GM21723 (cell line): ENCODE measurements at regions not wholly inside any gene's neighbourhood (a gene's known extent, or its start where the extent isn't known, plus 50 kb on each side); places are given as distances from the start of the nearest gene placed in this dataset.
A peak's percentile ranks its signal among the peaks of the same experiment; 100 is the strongest.

Source experiments
- ATAC-seq: cut with Tn5 transposase; IDR thresholded peaks from one replicate; pipeline ENCODE4 v1.9.1; 2021; ENCODE audit warnings: mild to moderate bottlenecking, moderate library complexity; ENCODE audit not compliant: unreplicated experiment

DNA sequence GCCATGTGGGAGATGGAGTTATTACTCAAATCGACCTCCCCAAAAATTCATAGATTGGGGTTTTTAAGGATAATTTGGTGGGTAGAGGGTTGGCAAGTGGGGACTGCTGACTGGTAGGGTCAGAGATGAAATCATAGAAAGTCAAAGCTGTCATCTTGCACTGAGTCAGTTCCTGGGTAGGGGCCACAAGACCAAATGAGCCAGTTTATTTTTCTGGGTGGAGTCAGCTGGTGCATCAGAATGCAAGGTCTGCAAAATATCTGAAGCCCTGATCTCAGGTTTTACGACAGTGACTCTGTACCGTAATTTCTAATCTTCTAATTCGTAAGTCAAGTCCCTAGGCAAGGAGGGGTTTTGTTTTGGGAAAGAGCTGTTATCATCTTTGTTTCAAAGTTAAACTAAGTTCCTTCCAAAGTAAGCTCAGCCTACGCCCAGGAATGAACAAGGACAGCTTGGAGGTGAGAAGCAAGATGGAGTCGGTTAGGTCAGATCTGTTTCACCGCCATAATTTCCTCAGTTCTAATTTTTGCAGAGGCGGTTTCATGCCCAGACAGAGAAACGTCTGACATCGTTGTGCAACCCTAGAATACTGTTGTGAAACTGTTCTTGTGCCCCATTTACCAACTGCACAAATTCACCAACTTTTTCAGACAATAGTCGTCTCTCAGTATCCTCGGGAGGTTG is 104.5 kb upstream of the SFSWAP start:
- no peak for ATAC-seq

GRCh38 chr12:131607658-131608447 is 103.0 kb upstream of the SFSWAP start:
- peak; percentile 81 for ATAC-seq

- no peak for ATAC-seq
These were observed 101.9 kb upstream of the SFSWAP start for GRCh38 chr12:131608740-131609690.

DNA sequence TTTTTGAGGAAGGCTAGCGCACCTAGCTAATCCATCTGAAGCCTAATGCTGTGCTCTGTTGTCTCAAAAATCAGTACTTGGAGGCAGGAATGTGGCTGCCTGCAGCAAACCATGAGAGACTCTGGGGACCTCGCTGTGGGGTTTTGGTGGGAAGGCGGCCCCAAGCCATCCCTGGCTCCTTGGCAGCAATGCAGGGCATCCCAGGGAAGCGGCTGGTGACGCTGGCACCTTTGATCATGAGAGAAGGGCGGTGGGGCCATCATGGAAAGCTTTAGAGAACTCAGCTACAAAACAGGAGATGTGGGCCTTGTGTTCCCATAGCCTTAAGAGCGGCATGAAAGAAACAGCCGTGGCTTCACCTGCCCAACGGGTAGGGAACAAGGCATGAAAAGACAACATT is 101.1 kb upstream of the SFSWAP start:
- ATAC-seq = no peak

DNA sequence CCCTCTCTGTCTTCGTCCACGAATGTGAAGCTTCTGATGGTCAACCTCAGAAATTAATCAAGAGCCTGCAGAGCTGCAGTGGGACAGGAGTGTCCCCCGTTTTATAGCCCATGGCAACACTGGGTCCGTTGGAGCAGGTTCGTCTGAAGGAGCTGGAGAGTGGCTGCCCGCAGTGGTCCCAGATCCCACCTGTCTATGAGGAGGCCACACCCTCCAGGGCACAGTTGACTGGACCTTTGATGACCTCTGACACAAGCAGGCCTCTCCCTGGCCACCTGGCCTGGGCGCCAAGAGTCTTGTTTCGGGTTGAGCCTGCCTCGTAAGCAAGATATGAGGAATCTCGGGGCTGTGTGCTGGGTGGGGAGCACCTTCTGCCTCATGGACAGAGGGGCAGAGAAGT is 100.7 kb upstream of the SFSWAP start:
- no peak for ATAC-seq

- ATAC-seq = no peak
These were observed 100.0 kb upstream of the SFSWAP start for GRCh38 chr12:131610891-131611290.

DNA sequence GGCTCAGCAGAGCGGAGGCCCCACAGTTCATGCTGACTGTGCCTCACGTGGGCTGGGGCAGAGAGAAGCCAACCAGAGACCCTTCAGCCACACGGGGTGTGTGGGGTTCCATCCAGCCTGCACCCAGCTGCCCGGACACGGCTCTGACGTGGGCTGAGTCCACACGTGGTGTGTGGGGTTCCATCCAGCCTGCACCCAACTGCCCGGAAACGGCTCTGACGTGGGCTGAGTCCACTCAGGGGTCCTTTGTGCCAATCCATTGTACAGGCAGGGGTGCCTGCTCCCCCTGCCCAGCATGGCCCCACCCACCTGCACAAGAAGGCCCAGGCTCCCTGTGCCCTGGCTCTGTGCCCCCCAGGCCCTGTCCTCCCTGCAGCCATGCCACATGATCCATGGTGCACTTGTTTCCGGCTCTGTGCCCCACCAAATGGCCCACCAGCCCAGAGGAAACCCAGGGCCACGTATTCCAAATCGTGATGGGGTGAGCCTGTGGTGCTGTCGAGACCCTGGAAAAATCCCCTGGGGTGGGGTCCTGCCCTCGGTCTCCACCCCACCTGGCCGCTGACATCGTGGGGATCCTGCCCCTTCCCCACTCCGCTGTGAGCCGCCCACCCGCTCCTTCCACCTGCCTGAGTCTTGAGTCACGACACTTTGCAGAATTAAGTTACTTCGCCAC is 99.3 kb upstream of the SFSWAP start:
- no peak for ATAC-seq

- ATAC-seq = no peak
These were observed 98.7 kb upstream of the SFSWAP start for GRCh38 chr12:131612092-131612755.

- no peak for ATAC-seq
These were observed 97.7 kb upstream of the SFSWAP start for GRCh38 chr12:131613186-131613585.

DNA sequence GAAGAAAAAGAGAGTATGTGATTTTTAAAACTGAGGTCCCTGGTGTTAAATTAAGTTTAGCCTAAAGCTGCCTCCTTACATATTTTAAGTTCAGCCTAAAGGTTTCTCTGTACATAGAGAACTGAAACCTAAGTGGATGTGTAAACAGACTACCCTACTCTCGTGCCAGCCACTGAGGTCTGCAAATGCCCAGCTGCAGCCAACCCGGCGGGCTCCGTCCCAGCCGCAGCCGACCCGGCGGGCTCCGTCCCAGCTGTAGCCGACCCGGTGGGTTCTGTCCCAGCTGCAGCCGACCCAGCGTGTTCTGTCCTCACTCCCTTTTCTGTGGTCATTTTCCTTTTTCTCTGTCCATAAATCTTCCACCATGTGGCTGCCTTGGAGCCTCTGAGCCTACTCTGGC is 97.2 kb upstream of the SFSWAP start:
- no peak for ATAC-seq

DNA sequence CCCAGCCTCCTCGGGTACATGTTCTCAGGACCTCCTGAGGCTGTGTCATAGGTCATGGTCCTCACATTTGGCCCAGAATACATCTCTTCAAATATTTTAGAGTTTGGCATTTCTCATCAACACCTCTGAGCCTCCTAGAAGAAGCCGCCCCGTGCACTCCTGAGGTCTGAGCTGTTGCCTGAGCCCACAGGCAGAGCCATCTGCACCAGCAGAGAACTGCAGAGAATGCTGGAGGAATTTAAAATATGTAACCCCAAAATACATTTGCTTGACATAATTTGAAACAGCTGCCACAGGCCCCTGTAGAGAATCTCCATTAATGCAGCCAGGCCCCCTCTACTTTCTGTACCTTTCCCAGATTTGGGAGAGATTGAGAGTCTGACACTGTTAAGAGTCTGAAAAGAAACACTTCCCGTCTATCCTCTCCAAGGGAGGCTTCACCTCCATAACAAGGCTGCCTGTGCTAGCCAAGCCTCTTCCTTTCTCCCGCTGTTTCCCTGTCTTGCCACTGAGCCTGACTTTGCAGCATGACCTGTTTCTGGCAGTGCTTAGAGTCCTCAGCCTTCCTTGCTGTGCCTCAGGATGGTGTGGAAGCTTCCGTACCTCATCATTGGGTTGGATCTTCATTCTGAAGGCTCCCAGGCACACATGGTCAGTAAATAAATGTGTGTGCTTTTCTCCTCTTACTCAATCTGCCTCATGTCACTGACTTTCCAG is 95.4 kb upstream of the SFSWAP start:
- ATAC-seq = no peak

GRCh38 chr12:131616043-131616700 is 94.7 kb upstream of the SFSWAP start:
- ATAC-seq = no peak

DNA sequence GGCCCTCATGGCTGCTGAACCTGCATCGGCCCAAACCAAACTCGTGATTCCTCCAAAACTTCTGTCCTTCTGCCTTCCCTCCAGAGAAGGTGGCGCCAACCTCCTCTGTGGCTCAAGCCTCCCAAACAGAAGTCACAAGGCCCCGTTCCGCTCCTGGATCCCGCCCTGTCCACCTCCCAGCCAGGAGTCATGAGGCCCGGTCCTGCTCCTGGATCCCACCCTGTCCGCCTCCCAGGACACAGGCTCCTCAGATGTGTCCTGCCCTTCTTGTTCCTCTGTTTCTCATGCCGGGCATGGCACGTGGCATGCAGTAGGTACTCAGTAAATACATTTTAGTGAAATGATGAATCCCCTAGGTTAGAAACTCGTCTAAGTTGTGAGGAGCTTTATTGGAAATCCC is 94.2 kb upstream of the SFSWAP start:
- ATAC-seq = no peak

- ATAC-seq = no peak
These were observed 93.7 kb upstream of the SFSWAP start for GRCh38 chr12:131617179-131617578.

- no peak for ATAC-seq
These were observed 93.1 kb upstream of the SFSWAP start for GRCh38 chr12:131617596-131618302.

- no peak for ATAC-seq
These were observed 92.6 kb upstream of the SFSWAP start for GRCh38 chr12:131618303-131618658.

GRCh38 chr12:131618701-131619100 is 92.2 kb upstream of the SFSWAP start:
- ATAC-seq = no peak

- ATAC-seq = no peak
These were observed 91.7 kb upstream of the SFSWAP start for GRCh38 chr12:131619106-131619642.
